Endothelial cell of umbilical vein (primary cell): ENCODE measurements at regions not wholly inside any gene's neighbourhood (a gene's known extent, or its start where the extent isn't known, plus 50 kb on each side); places are given as distances from the start of the nearest gene placed in this dataset.

Experiments
- BruUV-seq: library from RNA; stranded (reverse); fragments of 400-500 nt; replicated peaks from 2 replicates; lab custom pipeline; 2021; lab: Mats Ljungman, UMichigan
- CTCF ChIA-PET: fragments of 300-600, 350-600 bp; sonication (Branson Sonifier 250); formaldehyde crosslinking; loops from one replicate; lab custom pipeline; 2021; ENCODE audit warnings: antibody characterized with exemption, inconsistent platforms; lab: Charles Lee
- POLR2A ChIA-PET: fragments of 300-600, 350-600 bp; sonication (Branson Sonifier 250); formaldehyde crosslinking; loops from one replicate; lab custom pipeline; 2021; ENCODE audit warnings: antibody characterized with exemption, inconsistent platforms; lab: Charles Lee
- DNase-seq: peaks from one replicate; pipeline ENCODE4 v3.0.0-alpha.2; 2011; ENCODE audit warnings: low read depth, low spot score
- FAIRE-seq: peaks from 2 replicates; lab custom pipeline; 2011; peaks lifted over from hg19 to GRCh38; lab: Jason Lieb, UNC
- H2AFZ ChIP-seq: 2 replicates; pipeline ENCODE4 v1.6.0; 2012; ENCODE audit warnings: low read depth, low read length, control low read depth, inconsistent platforms
- H3K27ac ChIP-seq: 2 replicates; pipeline ENCODE4 v1.5.1; 2011; ENCODE audit warnings: low read depth, mild to moderate bottlenecking, control low read depth, low read length, moderate library complexity; ENCODE audit not compliant: insufficient read depth
- H3K27me3 ChIP-seq, 2 experiments: 2 replicates each; pipeline versions ENCODE4 v1.6.0 to v1.6.1; 2011; ENCODE audit warnings: low read length in 2 of 2, mixed read lengths in 1 of 2; ENCODE audit not compliant: control insufficient read depth in 2 of 2, insufficient read depth in 2 of 2
- H3K36me3 ChIP-seq, 2 experiments: 2 replicates in 1 of 2; 3 replicates in 1 of 2; pipeline ENCODE4 v1.5.1; 2011; ENCODE audit warnings: low read length in 2 of 2, mild to moderate bottlenecking in 1 of 2, moderate library complexity in 1 of 2; ENCODE audit not compliant: control insufficient read depth in 2 of 2, insufficient read depth in 2 of 2; ENCODE audit errors: extremely low read depth in 1 of 2
- H3K4me1 ChIP-seq: 3 replicates; pipeline ENCODE4 v1.5.1; 2011; ENCODE audit warnings: mild to moderate bottlenecking, low read length; ENCODE audit not compliant: control insufficient read depth, insufficient read depth; ENCODE audit errors: extremely low read depth
- H3K4me2 ChIP-seq: 2 replicates; pipeline ENCODE4 v1.6.1; 2011; ENCODE audit warnings: low read length, control low read depth, mixed read lengths; ENCODE audit not compliant: insufficient read depth
- H3K4me3 ChIP-seq, 3 experiments: fragments of 200-600 bp in 1 of 3; sonication (generic), shearing (Covaris generic) in 1 of 3; replicated peaks in 1 of 3; 2 replicates each; pipeline ENCODE4 v1.5.1; 2011 to 2016; ENCODE audit warnings: control low read depth in 3 of 3, low read length in 3 of 3, mild to moderate bottlenecking in 2 of 3, inconsistent platforms in 1 of 3, low read depth in 1 of 3, moderate library complexity in 1 of 3; ENCODE audit not compliant: insufficient read depth in 1 of 3
- H3K79me2 ChIP-seq: 2 replicates; pipeline ENCODE4 v1.6.0; 2012; ENCODE audit warnings: low read length, inconsistent platforms; ENCODE audit not compliant: control insufficient read depth, insufficient read depth
- H3K9ac ChIP-seq: replicated peaks from 2 replicates; pipeline ENCODE3; 2011; ENCODE audit warnings: low read length, control low read depth; ENCODE audit not compliant: insufficient read depth; ENCODE audit errors: extremely low read depth
- H3K9me1 ChIP-seq: replicated peaks from 3 replicates; pipeline ENCODE4 v1.6.0; 2011; ENCODE audit warnings: mild to moderate bottlenecking, low read length; ENCODE audit not compliant: control insufficient read depth, insufficient read depth; ENCODE audit errors: extremely low read depth
- H3K9me3 ChIP-seq: replicated peaks from 2 replicates; pipeline ENCODE4 v1.5.1; 2012; ENCODE audit warnings: low read length, inconsistent platforms; ENCODE audit not compliant: control insufficient read depth, insufficient read depth
- H4K20me1 ChIP-seq: replicated peaks from 2 replicates; pipeline ENCODE3; 2011; ENCODE audit warnings: mild to moderate bottlenecking, low read length; ENCODE audit not compliant: control insufficient read depth, insufficient read depth; ENCODE audit errors: extremely low read depth
- EZH2 ChIP-seq: IDR thresholded peaks from 2 replicates; pipeline ENCODE4 v1.6.1; 2012; ENCODE audit warnings: borderline replicate concordance, low read depth, mild to moderate bottlenecking, moderate library complexity, low read length, inconsistent platforms; ENCODE audit not compliant: severe bottlenecking
- FOS ChIP-seq: IDR thresholded peaks from 2 replicates; pipeline ENCODE4 v1.6.1; 2011; ENCODE audit warnings: mild to moderate bottlenecking, low read length, moderate library complexity, borderline replicate concordance; ENCODE audit not compliant: insufficient read depth
- GATA2 ChIP-seq: IDR thresholded peaks from 2 replicates; pipeline ENCODE4 v1.7.0; 2011; ENCODE audit warnings: low read depth, mild to moderate bottlenecking, moderate library complexity, mixed read lengths, low read length; ENCODE audit not compliant: insufficient read length, insufficient read depth
- JUN ChIP-seq: IDR thresholded peaks from 2 replicates; pipeline ENCODE4 v1.6.1; 2011; ENCODE audit warnings: borderline replicate concordance, low read depth; ENCODE audit not compliant: insufficient read length, insufficient read depth
- MYC ChIP-seq: IDR thresholded peaks from one replicate; pipeline ENCODE4 v1.6.1; 2011; ENCODE audit warnings: mild to moderate bottlenecking, low read depth, low read length
- POLR2A ChIP-seq: IDR thresholded peaks from 2 replicates; pipeline ENCODE4 v1.6.1; 2012; ENCODE audit warnings: low read depth, mild to moderate bottlenecking, control low read depth, low read length
- POLR2AphosphoS5 ChIP-seq: IDR thresholded peaks from 2 replicates; pipeline ENCODE4 v1.6.1; 2012; ENCODE audit warnings: low read depth, mild to moderate bottlenecking, control low read depth, low read length, moderate library complexity; ENCODE audit not compliant: insufficient read depth
- dilution Hi-C: fragments of 300-500 bp; cut with MboI; formaldehyde crosslinking; loops from one replicate; pipeline ENCODE4 v1.15.0; 2019; ENCODE audit warnings: low sequenced_read_pairs; ENCODE audit not compliant: extremely low pct_ligation_motif_present
- intact Hi-C: fragments of 100-400 bp; cut with micrococcal nuclease; formaldehyde crosslinking; loops from one replicate; pipeline ENCODE4 v1.10.0; 2022
- TF ChIP-seq, protein P1 (sequence below), 2 donors: IDR thresholded peaks; 1 replicate in 1 of 2; 2 replicates in 1 of 2; pipeline ENCODE4 v1.5.1; 2011; ENCODE audit warnings: low read length in 2 of 2, mild to moderate bottlenecking in 2 of 2, moderate library complexity in 2 of 2, control low read depth in 1 of 2, inconsistent platforms in 1 of 2, low read depth in 1 of 2; ENCODE audit not compliant: insufficient read depth in 1 of 2; ENCODE audit errors: extremely low read depth in 1 of 2
- TF ChIP-seq, protein P2 (sequence below): IDR thresholded peaks from 2 replicates; pipeline ENCODE4 v1.6.1; 2011; ENCODE audit not compliant: insufficient read depth, insufficient read length

DNA sequence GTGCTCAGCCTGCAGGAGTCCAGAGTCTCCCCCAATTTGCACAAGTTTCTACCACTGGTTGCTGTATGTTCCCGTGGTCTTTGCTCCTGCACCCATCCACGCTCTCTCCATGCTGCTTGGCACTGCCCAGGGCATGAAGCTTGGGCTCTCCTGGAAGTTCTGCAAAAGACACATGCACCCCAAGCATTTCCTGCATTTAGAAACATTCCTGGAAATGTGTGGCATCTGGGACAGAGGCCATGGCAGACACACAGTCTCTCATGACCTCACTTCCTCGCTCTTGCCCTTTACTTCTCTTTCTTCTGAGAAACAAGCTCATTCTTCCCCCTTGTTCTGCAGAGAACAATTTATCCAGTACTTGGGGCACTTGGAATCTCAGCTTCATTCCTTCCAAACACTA is 489.5 kb downstream of the BUD13 start:
- Histone ChIP-seq H3K9me3 (no peaks in the 10 kb centered on the region), H2AFZ (no peak overlapping the region), H3K27ac (no peak overlapping the region), H3K4me1 (no peaks in the 10 kb centered on the region), H4K20me1 (no peaks in the 10 kb centered on the region), H3K4me3 (no peak overlapping the region), H3K4me2 (no peak overlapping the region), H3K36me3 (no peaks in the 10 kb centered on the region), H3K27me3 (no peaks in the 10 kb centered on the region), H3K79me2 (no peaks in the 10 kb centered on the region), H3K9ac (no peak overlapping the region), H3K9me1 (no peaks in the 10 kb centered on the region)
- TF ChIP-seq POLR2A (no peak), POLR2AphosphoS5 (no peak), MYC (no peak), FOS (no peak), EZH2 (no peak), GATA2 (no peak), JUN (no peak)
- TF ChIP-seq, protein P1, sequence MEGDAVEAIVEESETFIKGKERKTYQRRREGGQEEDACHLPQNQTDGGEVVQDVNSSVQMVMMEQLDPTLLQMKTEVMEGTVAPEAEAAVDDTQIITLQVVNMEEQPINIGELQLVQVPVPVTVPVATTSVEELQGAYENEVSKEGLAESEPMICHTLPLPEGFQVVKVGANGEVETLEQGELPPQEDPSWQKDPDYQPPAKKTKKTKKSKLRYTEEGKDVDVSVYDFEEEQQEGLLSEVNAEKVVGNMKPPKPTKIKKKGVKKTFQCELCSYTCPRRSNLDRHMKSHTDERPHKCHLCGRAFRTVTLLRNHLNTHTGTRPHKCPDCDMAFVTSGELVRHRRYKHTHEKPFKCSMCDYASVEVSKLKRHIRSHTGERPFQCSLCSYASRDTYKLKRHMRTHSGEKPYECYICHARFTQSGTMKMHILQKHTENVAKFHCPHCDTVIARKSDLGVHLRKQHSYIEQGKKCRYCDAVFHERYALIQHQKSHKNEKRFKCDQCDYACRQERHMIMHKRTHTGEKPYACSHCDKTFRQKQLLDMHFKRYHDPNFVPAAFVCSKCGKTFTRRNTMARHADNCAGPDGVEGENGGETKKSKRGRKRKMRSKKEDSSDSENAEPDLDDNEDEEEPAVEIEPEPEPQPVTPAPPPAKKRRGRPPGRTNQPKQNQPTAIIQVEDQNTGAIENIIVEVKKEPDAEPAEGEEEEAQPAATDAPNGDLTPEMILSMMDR (IDR thresholded peaks at IDR 0.05; ENCODE audit: extremely low read depth in 1 of 2, insufficient read depth in 1 of 2, low read depth in 1 of 2, low read length in 2 of 2) = no peak
- TF ChIP-seq, protein P2, sequence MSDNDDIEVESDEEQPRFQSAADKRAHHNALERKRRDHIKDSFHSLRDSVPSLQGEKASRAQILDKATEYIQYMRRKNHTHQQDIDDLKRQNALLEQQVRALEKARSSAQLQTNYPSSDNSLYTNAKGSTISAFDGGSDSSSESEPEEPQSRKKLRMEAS = no peak
- ChIA-PET CTCF (interaction anchor here (1.0 to 1.3 kb wide), 2 partner anchors 30 to 75 kb away, joined by 3 to 5 read pairs; no protein-coding TSS in a partner anchor), POLR2A (no interaction called here)
- intact Hi-C loops = no loop called here
- no TSS peak for BruUV-seq
- no peak for DNase-seq
- FAIRE-seq = no peak
- dilution Hi-C loops = no loop called here
